Endothelial cell of umbilical vein (primary cell): ENCODE measurements at regions not wholly inside any gene's neighbourhood (a gene's known extent, or its start where the extent isn't known, plus 50 kb on each side); places are given as distances from the start of the nearest gene placed in this dataset.

Source experiments
- CTCF ChIP-seq, 2 donors: IDR thresholded peaks; 1 replicate in 1 of 2; 2 replicates in 1 of 2; pipeline ENCODE4 v1.5.1; 2011; ENCODE audit warnings: low read length in 2 of 2, mild to moderate bottlenecking in 2 of 2, moderate library complexity in 2 of 2, control low read depth in 1 of 2, inconsistent platforms in 1 of 2, low read depth in 1 of 2; ENCODE audit not compliant: insufficient read depth in 1 of 2; ENCODE audit errors: extremely low read depth in 1 of 2
- EZH2 ChIP-seq: IDR thresholded peaks from 2 replicates; pipeline ENCODE4 v1.6.1; 2012; ENCODE audit warnings: borderline replicate concordance, low read depth, mild to moderate bottlenecking, moderate library complexity, low read length, inconsistent platforms; ENCODE audit not compliant: severe bottlenecking
- JUN ChIP-seq: IDR thresholded peaks from 2 replicates; pipeline ENCODE4 v1.6.1; 2011; ENCODE audit warnings: borderline replicate concordance, low read depth; ENCODE audit not compliant: insufficient read length, insufficient read depth
- MAX ChIP-seq: IDR thresholded peaks from 2 replicates; pipeline ENCODE4 v1.6.1; 2011; ENCODE audit not compliant: insufficient read depth, insufficient read length
- POLR2A ChIP-seq: IDR thresholded peaks from 2 replicates; pipeline ENCODE4 v1.6.1; 2012; ENCODE audit warnings: low read depth, mild to moderate bottlenecking, control low read depth, low read length

GRCh38 chr20:48313324-48313723 is 514.5 kb downstream of the PREX1 start:
- TF ChIP-seq CTCF (IDR thresholded peaks at IDR 0.05; ENCODE audit: extremely low read depth in 1 of 2, insufficient read depth in 1 of 2, low read depth in 1 of 2, low read length in 2 of 2) (no peak), JUN (no peak), EZH2 (no peak), MAX (no peak), POLR2A (no peak)
